Nucleus accumbens (tissue), 56 donors: ENCODE measurements at regions not wholly inside any gene's neighbourhood (a gene's known extent, or its start where the extent isn't known, plus 50 kb on each side); places are given as distances from the start of the nearest gene placed in this dataset.

Experiments
- DNase-seq, 56 donors: peaks; one replicate each; lab custom pipeline; 2025; lab: John Stamatoyannopoulos, UW

- no peak for DNase-seq
Measured at GRCh38 chr14:87080146-87080545, 912.8 kb downstream of the GALC start.

GRCh38 chr14:87079416-87079815, 913.6 kb downstream of the GALC start:
- DNase-seq, result no peak

- DNase-seq, result no peak
Measured at GRCh38 chr14:87076922-87077321, 916.1 kb downstream of the GALC start.

GRCh38 chr14:87076146-87076545, 916.8 kb downstream of the GALC start:
- no peak for DNase-seq

- no peak for DNase-seq
Measured at GRCh38 chr14:87073880-87074570, 919.0 kb downstream of the GALC start.

- DNase-seq, result no peak
Measured at GRCh38 chr14:87067591-87067990, 925.4 kb downstream of the GALC start.

GRCh38 chr14:87067061-87067460, 925.9 kb downstream of the GALC start:
- no peak for DNase-seq

GRCh38 chr14:87066221-87066817, 926.7 kb downstream of the GALC start:
- DNase-seq, result no peak

- DNase-seq, result no peak
Measured at GRCh38 chr14:87065366-87065765, 927.6 kb downstream of the GALC start.

- DNase-seq, result no peak
Measured at GRCh38 chr14:87063181-87063580, 929.8 kb downstream of the GALC start.

GRCh38 chr14:87060405-87060804, 932.6 kb downstream of the GALC start:
- DNase-seq, result no peak

GRCh38 chr14:87059060-87059839, 933.7 kb downstream of the GALC start:
- DNase-seq, result no peak

GRCh38 chr14:87055007-87055406, 938.0 kb downstream of the GALC start:
- no peak for DNase-seq

GRCh38 chr14:87052646-87053225, 940.2 kb downstream of the GALC start:
- DNase-seq, result no peak

GRCh38 chr14:87050421-87050820, 942.6 kb downstream of the GALC start:
- no peak for DNase-seq

- no peak for DNase-seq
Measured at GRCh38 chr14:87049950-87050349, 943.0 kb downstream of the GALC start.

GRCh38 chr14:87046960-87047359, 946.0 kb downstream of the GALC start:
- DNase-seq, result no peak

GRCh38 chr14:87045956-87046355, 947.0 kb downstream of the GALC start:
- no peak for DNase-seq

- DNase-seq, result no peak
Measured at GRCh38 chr14:87045246-87045645, 947.7 kb downstream of the GALC start.

- no peak for DNase-seq
Measured at GRCh38 chr14:87044807-87045206, 948.2 kb downstream of the GALC start.

- no peak for DNase-seq
Measured at GRCh38 chr14:87043667-87044200, 949.2 kb downstream of the GALC start.
